Ecto neural progenitor cell (in vitro differentiated cells): ENCODE measurements at regions not wholly inside any gene's neighbourhood (a gene's known extent, or its start where the extent isn't known, plus 50 kb on each side); places are given as distances from the start of the nearest gene placed in this dataset.

Experiments
- DNase-seq: peaks from one replicate; pipeline ENCODE4 v3.0.0-alpha.2; 2018; ENCODE audit warnings: low spot score

DNA sequence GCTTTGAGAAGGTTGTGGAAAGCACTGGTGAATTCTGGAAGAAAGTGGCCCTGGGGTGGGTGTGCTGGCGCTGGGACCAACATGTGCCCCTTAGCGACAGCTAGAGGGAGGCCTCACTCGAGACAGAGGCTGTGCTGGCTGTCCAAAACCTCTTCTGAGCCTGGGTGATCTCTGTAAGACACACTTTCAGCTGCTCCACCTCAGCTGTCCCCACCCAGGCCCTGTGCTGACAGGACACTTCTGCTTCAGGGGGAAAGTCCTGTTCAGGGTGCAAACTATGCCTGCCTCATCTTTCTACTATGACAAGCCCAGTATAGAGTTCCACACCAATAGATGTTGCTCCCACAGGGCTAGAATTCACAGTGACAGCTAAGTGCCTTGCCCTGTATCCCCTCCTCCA, 426.4 kb downstream of the MED10 start:
- no peak for DNase-seq

DNA sequence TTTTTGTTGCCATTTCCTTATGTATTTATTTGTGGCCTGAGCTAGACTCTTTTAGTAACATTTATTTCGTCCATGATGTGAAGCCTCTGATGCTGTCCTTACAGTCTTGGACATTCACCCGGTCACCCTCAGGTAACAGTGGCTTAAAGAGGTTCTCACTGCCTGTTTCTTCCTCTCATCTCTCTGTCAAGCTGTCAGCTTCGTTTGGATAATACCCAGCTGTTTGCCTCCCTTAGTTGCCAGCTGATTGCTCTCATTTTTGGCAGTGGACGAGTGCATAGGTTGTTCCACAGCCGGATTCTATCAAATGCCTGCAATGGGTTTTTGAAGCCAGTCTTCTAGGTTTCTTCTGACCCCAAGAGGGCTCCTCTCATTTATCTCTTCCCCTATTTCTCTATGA, 427.7 kb downstream of the MED10 start:
- no peak for DNase-seq

DNA sequence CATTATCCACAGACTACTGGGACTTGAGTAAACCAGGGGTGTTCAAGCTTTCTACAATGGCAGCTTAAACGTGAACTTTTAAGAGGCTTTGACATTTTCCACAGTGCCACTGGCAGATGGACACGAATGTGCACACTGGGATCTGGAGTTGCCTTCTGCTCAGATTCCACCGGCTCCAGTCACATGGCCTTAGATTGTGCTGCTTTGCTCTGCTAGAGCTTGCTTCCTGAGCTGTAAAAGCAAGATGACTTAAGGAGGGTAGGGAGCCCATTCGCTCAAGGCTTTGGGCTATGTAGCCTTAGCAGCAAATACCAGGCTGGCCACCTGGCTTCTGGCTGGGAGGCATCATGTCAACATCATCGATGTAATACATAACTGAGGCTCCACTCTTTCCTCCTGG, 436.9 kb downstream of the MED10 start:
- no peak for DNase-seq

DNA sequence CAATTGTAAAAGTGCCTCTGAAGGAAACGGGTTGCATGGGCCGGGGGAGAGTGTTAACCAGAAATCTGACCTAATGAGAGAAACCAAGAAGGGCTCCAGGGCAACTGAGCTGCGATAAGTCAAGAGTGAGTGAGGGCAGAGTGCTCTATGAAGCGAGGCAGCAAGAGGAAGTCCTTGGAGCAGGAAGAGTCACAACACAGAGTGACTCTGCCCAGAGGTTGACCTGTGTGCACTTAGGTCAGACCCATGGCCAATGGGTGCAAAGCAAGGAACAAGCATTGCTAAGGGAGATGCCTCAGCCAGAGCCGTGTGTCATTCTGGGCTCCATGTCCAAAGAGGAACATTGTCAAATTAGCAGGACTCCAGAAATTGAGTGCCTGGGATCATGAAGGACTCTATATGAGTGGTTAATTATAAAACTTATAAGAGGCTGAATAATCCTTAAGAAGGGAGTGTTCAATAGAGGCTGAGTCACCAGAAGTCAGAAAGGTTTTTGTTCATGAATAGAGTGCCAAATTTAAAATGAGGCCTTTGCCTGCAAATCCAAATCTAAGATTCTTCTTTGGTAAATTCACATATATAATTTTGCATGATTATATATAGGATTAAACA, 438.5 kb downstream of the MED10 start:
- no peak for DNase-seq

DNA sequence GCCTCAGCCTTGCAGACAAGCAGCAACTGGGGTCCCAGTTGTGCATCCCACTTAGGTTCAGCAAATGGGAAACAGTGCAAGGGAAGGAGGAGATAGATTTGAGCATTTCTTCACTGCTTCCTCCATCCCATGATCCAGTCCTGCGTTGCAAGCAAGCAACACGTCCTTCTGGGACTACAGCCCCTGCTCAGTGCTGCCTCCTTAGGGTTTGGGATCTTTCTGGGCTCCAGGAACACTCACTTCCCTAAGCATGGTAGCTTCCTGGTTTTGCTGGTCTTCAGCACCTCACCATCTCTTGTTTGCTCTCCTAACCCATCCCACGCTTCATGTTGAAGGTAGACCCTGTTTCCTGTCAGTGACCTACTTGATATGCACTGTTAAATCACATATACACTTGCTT, 444.7 kb downstream of the MED10 start:
- no peak for DNase-seq

DNA sequence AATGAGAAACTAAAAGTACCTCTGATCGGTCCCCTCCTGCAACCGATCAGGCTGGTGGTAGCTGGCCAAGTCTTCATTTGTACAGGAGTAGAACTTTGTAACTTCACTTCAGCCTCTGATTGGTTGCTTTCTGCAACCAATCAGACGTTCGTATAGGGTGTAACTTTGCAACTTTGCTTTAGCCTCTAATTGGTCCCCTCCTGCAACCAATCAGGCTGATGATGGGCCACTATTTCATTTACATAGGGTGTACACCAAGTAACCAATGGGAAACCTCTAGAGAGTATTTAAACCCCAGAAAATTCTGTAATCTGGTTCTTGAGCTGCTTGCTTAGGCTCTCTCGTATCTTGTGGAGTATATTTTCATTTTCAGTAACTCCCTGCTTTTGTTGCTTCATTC, 445.5 kb downstream of the MED10 start:
- no peak for DNase-seq

DNA sequence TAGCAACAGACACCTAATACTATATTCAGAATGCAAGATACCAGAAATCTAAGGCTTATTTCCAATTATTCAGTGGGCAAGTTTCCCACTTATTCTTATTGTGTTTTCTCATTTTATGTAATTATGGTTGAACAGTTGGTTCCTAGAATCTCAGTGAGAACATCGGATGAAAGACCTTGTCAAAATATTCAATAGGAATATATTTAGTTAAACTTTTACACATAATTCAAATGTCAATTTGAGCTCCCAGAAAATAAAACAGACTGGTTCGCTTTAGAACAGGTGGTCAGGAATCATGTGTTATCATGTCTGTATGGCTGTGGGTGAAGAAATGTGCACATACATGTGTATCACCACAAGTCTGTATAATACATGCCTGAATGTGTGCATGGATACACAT, 447.8 kb downstream of the MED10 start:
- DNase-seq: no peak

DNA sequence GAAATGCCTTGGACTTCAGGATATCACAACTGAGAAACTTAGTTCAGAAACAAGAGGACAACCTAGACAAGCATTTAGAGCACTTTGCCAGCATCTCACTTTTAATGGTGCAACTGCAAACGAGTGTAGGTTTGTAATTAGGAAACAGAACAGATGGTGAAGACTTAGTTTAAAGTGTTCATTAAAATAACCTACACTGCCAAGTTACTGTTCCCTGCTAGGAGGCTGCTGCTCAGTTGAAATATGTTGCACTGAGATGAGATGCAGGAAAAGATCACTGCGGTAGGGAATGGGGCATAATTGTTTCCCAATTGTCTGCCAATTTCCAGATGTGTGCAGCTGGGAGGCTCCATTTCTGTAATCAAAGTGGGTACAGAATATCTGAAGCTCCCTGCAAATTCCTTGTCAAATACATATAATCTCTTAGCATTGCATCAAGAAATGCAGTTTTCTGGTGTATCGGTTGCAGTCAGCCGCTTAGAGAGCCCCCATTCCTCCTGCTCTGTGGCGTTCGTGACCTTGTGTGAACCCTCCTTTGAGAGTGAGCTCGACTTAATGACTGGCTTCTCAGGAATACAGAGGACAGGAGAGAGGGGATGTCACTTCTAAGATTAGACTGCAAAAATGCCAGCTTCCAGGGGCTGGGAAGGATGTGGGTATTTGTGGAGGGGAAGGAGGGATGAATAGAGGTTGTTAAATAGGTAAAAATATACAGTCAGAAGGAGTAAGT, 448.9 kb downstream of the MED10 start:
- no peak for DNase-seq

DNA sequence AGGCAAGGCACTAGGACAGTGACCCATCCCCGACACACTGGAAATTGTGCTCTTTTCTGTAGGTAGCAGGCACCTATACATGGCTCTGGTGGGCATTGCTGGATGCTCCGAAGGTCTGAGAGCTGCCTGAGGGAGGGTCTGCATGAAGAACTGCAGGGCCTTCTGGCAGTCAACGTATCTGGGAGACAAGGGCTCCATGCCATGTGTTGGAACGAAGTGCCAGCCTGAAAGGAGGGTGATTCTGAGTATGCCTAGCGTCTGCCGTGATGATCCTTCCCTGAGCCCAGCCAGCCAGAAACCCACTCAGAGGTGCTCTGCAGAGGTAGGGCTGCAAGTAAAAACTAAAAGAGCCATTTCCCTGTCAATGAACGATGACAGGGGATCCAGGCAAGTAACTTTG, 453.2 kb downstream of the MED10 start:
- no peak for DNase-seq

DNA sequence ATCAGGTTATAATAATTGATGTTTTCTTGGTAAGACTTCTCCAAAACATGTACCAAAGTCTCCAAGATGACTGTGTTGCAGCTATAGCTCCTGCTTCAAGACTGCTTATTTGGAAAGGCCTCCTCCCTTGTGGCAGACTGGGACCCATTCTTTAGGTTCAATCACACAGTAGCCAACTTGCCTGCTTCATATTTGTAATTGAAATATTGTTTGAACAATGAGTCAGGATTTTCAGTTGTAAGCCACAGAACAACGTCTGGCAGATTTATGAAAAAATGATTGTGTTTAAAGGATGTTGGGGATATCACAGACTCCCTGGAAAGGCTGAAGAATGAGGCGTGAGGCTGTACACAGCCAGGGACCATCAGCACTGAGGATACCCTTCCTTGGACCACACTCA, 458.9 kb downstream of the MED10 start:
- no peak for DNase-seq

DNA sequence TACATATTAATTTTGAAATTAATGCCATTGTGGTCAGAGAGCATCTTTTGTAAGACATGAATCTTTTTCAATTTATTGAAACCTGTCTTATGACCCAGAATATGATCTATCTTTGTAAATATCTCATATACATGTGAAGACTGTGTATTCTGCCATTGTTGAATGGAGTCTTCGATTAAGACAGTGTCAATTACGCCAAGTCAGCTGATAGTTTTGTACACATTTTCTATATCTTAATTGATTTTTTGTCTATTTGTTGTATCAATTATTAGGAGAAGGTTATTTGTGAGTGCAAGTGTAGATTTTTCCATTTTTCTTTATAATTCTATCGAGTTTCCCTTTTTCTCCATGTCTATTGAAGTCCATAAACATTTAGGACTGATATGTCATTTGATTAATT, 471.6 kb downstream of the MED10 start:
- DNase-seq: no peak

DNA sequence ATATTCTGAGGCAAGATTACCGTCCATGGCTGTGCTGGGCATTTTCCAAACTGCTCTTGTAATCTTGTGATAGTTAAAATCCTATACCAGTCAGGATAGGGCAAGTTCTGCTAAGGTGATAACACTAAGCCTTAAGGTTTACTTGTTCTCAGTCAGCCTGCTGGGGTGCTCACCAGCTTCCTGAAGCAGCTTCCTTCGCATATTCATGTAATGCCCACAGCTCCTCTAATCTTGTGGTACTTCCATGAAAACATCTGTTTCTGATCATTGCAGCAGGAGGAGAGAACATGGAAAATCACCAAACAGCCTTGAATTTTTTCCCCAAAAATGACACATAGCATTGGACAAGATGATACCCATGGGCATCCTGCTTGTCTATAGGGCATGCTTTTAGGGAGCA, 473.2 kb downstream of the MED10 start:
- no peak for DNase-seq

DNA sequence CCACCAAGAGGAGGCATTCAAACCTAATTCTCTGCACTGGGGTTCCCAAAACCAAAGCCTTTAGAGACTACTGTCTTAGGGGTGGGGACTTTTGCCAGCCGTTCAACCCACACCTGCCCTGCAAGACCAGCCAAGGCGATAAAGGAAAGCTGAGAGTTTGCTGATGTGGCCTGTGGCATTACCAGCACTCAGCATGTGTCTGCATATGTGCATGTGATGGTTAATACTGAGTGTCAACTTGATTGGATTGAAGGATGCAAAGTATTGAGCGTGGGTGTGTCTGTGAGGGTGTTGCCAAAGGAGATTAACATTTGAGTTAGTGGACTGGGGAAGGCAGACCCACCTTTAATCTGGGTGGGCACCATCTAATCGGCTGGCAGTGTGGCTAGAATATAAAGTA, 474.2 kb downstream of the MED10 start:
- no peak for DNase-seq

DNA sequence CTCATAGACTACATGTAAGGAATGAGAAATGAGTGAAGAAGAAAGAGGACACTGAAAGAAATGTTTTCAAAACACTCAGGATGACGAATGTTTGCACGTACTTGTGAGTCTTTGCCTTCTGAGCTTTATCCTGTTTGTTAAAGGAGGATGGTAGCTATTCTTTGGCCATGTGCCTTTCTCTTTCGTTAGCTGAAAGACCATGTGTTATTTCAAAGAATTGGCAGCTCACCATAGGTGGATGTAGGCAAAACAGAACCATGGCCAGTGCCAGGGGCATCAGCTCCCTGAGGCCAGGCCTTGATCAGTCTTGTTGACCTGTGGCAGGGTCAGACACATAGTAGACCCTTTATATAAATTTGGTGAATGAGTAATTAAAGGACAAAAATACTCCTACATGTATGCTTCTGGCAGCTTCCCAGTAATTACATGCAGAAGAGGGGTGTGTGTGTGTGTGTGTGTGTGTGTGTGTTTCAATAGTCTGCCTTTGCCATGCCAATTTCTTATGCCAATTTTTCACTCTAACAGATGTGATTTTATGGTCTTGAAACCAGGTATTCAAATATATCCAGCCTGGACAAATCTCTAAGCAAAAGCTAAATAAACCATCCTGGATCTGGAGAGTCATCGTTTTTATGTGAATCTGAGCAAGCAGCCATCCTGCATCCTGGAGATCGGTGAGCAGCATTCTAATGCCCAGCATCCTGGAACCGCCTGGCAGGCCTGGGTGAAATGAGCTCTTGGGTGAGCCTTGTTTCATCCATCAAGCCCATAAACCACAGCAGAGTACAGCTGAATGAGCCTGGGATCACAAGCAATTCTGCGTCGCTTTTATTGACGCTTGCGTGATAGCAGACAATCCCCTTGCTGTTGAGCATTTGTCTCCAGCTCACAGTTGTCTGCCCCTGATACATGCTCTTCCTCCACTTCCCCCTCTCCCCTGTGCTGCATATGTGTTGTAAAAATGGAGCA, 475.4 kb downstream of the MED10 start:
- DNase-seq: no peak

DNA sequence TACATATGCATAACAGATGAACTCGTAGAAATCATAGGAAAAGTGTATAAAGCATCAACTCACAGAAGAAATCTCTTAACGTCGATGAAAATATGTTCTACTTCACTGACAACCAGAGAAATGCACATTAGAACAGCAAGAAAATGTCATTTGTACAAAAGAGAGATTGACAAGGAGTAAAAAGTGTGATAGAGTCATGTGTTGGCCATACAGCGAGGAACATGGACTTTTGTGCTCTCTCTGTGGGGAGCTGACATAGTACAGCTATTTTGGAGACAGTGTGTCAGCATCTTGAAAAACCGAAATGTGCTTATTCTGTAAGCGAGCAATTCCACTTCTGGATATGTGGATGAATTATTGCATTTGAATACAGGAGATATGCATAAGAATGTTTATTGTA, 477.9 kb downstream of the ICE1 start:
- DNase-seq: no peak

DNA sequence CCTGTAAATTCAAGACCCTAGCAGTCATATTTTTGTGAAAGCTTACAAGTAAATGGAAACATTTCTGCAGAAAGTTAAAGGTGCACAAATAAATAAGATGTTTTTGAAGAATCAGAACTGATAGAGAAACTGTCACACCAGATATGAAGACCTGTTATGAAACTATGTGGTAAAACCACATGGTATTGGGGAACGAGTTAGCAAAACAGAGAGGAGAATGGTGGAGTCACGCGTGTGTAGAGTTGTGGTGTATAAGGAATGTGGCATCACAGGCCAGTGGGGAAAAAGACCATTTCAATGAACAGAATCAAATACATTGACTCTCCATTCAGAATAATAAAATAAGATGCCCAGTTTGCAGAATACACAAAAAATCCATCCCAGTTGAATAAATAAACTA, 477.2 kb downstream of the ICE1 start:
- DNase-seq: no peak

DNA sequence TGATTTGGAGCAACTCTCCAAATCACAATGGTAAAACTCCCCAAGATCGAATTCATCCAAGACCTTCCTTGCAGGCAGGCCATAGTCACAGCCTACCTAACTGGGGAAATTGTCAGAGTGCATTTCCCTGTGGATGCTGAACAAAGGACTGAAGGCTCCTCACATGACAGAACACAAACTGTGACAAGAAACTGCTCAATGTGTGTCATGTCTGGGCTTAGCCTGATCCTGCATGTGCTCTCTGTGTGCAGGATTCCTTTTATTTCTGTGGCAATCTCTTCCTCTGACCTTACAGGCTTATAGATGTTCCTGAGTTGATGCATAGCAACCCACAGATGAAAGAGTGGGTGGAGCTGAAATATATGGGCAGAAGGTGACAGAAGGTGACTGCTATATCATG, 465.8 kb downstream of the ICE1 start:
- no peak for DNase-seq

DNA sequence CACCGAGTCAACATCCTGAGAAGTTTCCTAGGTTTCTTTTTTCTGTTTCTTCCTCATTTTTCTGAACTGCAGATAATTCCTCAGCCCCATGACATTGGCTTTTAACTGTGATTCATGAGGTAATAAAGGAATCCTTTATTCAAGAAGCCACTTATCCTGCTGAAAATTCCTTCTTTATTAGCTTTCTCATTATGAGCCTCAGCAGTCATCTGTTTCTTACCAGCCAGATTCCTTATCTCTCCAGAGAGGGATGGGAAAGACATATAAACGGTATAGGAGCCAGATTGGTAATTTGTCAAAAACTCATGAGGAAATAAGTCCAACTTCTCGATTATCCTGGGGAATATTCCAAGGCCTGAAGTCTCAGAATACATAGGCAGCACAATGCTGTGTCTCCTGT, 465.4 kb downstream of the ICE1 start:
- no peak for DNase-seq

DNA sequence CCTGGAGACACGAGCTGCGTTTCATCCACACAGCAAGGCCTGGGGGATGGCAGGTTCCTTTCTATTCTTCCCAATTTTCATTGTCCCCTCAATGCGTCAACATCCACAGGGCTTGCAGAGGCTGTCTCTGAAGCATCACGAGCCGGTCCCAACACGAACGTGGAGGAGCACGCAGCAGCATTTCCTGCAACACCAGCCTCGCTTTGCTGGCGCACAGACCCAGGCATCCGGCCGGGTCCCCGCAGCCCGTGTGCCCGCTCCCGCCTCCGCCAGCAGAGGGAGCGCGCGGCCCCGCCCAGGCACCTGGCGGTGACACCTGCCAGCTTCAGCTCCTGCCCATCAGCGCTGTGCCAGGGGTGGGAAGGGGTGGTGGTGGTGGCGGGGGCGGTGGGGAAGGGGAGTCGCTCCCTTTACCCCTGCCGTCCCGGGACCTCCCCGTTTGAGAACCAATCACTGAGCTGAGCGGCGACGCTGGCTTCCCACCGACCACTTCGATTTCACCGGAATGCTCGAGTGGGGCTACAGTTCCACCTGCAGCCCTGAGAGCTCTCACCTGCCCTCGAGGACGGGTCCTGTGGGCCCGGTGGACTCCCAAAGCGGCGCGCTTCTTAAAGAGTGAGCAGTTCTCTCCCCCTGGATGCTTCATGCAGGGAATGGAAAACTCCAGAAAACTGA, 464.5 kb downstream of the ICE1 start:
- DNase-seq: peak; percentile 67

DNA sequence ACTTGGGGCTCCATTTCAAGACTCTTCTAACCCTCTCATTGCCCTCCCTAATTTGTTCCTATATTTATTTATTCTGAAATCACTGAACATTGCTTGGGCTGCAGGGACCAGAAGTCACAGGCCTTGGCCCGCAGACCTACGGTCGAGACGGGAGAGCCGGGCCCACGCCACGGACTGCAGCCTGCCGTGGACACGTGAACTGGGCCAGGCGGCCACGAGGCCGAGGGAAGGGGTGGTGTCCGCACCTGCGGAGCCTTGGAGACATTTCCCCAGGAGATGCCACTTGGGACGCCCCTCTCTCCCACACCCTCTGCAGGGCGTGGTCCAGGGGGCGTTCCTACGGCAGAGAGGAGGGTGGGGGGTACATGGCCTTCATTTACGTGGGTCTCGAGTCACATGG, 463.9 kb downstream of the ICE1 start:
- no peak for DNase-seq

DNA sequence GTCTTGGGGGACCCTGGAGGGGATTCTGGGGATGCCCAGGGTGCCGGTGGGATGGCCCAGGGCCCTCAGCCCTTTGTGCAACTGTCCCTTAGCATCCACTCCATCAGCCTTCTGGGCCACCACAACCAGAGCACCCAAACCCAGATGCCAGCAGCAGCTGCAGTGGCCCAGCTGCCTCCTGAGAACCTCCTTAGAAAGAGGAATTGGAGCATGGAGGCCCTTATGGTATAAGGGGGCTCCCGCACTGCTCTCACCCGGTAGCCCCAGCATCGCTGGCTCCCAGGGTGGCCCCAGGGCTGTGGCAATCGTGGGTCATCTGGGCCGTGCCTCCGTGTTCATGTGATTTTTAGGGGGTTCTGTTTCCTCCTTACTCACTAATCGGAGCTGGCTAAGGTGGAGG, 463.3 kb downstream of the ICE1 start:
- DNase-seq: no peak

DNA sequence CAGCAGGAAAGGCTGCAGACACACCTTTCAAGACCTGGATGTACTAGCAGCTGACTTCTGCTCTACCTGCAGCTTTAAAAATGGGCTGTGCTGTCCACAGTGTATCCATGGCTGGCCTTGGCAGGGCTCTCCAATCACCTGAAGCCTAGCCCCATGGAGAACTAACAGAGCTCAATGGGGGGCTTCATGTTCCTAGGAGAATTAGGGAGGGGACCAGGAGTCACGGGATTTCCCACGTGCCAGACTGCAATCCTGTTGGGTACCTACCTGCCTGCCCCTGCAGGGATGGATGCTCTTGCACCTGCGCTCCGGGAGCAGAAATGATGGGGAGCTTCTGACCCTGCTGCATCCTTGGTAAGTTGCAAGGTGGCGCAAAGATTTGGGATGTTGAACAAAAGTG, 462.1 kb downstream of the ICE1 start:
- DNase-seq: no peak

DNA sequence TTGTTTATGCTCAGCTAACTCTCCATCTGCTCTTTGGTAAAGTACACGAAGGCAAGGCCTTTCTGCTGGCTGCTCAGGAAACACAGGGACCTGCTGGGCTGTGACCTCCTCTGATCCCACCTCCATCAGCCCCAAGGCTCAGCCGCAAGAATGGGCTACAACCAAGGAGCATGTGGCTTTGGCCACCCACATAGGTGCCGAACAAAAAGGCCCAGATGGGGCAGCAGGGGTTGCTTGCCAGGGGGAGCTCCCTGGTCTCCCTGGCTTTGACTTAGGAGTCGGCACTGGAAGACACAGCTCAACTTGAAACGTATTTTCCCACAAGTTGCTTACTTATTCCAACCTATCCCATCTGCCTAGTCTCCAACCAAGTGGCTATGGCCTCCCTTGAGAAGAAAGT, 461.1 kb downstream of the ICE1 start:
- DNase-seq: no peak
